ENCODE measurements at regions not wholly inside any gene's neighbourhood (a gene's known extent, or its start where the extent isn't known, plus 50 kb on each side); places are given as distances from the start of the nearest gene placed in this dataset.
A peak's percentile ranks its signal among the peaks of the same experiment; 100 is the strongest.
"Not testable (repeated sequence)": the region's sequence is repeated elsewhere in the genome, so short reads cannot be mapped to it uniquely, and the experiment has no call there.

- DNase-seq (ENCODE audit: low spot score) = no peak
- no peak for FAIRE-seq
Measured at GRCh38 chr10:83724471-83725241, 414.7 kb upstream of the GHITM start.

GRCh38 chr10:83725567-83725966 is 413.7 kb upstream of the GHITM start:
- no peak for DNase-seq (ENCODE audit: low spot score)
- FAIRE-seq = no peak

GRCh38 chr10:83734278-83734677 is 405.0 kb upstream of the GHITM start:
- no peak for FAIRE-seq
- no peak for DNase-seq (ENCODE audit: low spot score)

DNA sequence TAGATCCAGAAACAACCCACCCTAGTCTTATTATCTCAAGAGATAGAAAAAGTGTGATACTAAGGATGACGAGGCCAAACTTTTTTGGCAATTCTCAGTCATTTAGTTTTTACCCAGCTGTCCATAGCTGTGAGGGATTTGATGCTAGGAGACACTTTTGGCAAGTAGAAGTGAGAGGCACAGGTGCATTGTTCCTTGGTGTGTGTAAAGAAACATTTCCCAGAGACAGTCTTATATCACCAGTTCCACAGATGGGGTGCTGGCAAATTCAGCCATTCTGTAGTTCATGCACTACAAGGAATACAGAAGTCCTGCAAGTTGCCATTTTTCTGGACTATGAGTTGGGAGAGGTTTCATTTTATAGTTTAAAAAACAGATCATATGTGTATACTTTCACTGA is 403.3 kb upstream of the GHITM start:
- FAIRE-seq (no peak), DNase-seq (ENCODE audit: low spot score) (no peak)

GRCh38 chr10:83750604-83751003 is 388.7 kb upstream of the GHITM start:
- FAIRE-seq (no peak), DNase-seq (ENCODE audit: low spot score) (no peak)

- DNase-seq (ENCODE audit: low spot score) = no peak
- no peak for FAIRE-seq
Measured at GRCh38 chr10:83753490-83753889, 385.8 kb upstream of the GHITM start.

DNA sequence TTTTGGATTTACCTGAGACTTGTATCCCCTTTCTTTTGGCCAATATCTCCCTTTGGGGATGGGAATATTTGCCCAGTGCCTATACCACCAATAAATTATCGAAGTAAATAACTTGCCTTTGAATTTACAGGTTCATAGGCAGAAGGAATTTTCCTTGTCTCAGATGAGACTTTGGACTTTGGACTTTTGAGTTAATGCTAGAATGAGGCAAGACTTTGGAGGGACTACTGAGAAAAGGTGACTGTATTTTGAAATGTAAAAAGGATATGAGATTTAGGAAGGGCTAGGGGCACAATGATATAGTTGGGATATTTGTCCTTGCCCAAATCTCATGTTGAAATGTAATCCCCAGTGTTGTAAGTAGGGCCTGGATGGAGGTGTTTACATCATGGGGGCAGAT is 384.5 kb upstream of the GHITM start:
- DNase-seq (ENCODE audit: low spot score) (no peak), FAIRE-seq (no peak)

- FAIRE-seq = no peak
- DNase-seq (ENCODE audit: low spot score) = no peak
Measured at GRCh38 chr10:83760142-83760541, 379.2 kb upstream of the GHITM start.

DNA sequence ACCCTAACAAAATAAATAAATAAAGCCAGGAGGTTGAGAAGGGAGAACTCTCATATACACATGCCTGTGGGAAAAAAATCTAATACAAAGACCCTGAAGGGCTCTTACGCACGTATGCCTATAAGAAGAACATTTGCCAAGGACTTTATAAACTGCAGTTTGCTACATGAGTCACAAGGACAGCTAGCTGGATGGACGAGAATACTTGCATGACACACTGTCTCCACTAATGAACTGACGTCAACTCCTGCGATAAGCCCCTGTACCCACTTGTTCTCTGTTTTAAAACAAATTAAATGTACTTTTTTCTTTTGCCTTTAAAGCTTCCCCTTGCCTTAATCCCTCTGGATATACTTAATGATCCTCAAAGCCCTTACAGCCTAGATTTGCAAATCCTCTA is 374.6 kb upstream of the GHITM start:
- DNase-seq (ENCODE audit: low spot score) = no peak
- no peak for FAIRE-seq

- DNase-seq (ENCODE audit: low spot score) (no peak), FAIRE-seq (no peak)
Measured at GRCh38 chr10:83765731-83766130, 373.6 kb upstream of the GHITM start.

GRCh38 chr10:83769281-83769820 is 370.0 kb upstream of the GHITM start:
- no peak for FAIRE-seq
- DNase-seq (ENCODE audit: low spot score) = no peak

GRCh38 chr10:83786701-83787100 is 352.6 kb upstream of the GHITM start:
- FAIRE-seq; DNase-seq (ENCODE audit: low spot score): not testable (repeated sequence)

GRCh38 chr10:83801983-83802382 is 337.3 kb upstream of the GHITM start:
- DNase-seq (ENCODE audit: low spot score) (no peak), FAIRE-seq (no peak)

DNA sequence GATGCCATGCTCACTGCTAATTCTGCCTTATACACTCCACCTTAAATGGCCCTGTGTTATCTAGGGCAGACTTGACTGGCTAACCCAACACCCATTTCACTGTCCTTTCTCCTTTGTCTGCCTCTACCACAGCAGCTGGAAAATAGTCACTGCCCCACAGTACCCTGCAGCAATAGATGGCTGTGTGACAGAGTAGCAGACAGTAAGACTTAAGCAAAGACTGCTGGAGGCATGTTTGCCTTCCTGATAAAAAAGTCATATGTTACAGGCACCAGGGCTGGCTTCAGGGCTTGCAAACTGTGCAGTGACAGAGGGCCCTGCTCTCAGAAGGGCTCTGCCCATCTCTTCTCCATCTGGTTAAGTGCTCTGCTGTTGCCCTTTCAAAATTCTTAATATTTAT is 332.6 kb upstream of the GHITM start:
- peak; percentile 35 for FAIRE-seq
- DNase-seq (ENCODE audit: low spot score) = no peak

- no peak for FAIRE-seq
- no peak for DNase-seq (ENCODE audit: low spot score)
Measured at GRCh38 chr10:83809001-83809400, 330.3 kb upstream of the GHITM start.

- no peak for FAIRE-seq
Measured at GRCh38 chr10:83816942-83817341, 322.4 kb upstream of the GHITM start.

DNA sequence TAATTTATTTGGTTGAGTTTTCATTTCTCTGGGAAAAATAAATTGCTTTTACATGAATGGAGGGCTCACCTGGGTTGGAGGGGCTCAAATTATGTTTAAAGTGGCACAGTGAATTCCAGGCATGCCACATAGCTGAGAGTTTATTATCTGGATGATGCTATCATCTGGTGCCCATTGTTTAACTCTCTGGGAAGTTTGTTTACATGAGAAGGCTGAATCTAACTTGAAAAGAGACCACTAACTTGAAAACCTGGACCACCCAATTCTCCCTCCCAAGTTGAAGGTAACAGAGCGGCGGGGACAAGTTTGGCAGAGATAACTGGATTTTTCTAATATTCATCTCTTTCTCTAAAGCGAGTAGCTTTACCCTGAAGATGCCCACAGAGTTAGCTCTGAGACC is 321.5 kb upstream of the GHITM start:
- FAIRE-seq = no peak
- DNase-seq (ENCODE audit: low spot score) = no peak

More at GRCh38 chr10:83816942-83817341, 322.4 kb upstream of the GHITM start:
- DNase-seq (ENCODE audit: low spot score) = no peak

- no peak for FAIRE-seq
Measured at GRCh38 chr10:83819609-83820008, 319.7 kb upstream of the GHITM start.

GRCh38 chr10:83820033-83820432 is 319.3 kb upstream of the GHITM start:
- FAIRE-seq (no peak), DNase-seq (ENCODE audit: low spot score) (no peak)

More at GRCh38 chr10:83819609-83820008, 319.7 kb upstream of the GHITM start:
- DNase-seq (ENCODE audit: low spot score) = no peak

- FAIRE-seq = no peak
- no peak for DNase-seq (ENCODE audit: low spot score)
Measured at GRCh38 chr10:83824099-83824498, 315.2 kb upstream of the GHITM start.

GRCh38 chr10:83834096-83834495 is 305.2 kb upstream of the GHITM start:
- no peak for FAIRE-seq
- no peak for DNase-seq (ENCODE audit: low spot score)

GRCh38 chr10:83835945-83836745 is 303.2 kb upstream of the GHITM start:
- DNase-seq (ENCODE audit: low spot score) (no peak), FAIRE-seq (no peak)
